ENCODE measurements at regions not wholly inside any gene's neighbourhood (a gene's known extent, or its start where the extent isn't known, plus 50 kb on each side); places are given as distances from the start of the nearest gene placed in this dataset.
"Not testable (repeated sequence)": the region's sequence is repeated elsewhere in the genome, so short reads cannot be mapped to it uniquely, and the experiment has no call there.

DNA sequence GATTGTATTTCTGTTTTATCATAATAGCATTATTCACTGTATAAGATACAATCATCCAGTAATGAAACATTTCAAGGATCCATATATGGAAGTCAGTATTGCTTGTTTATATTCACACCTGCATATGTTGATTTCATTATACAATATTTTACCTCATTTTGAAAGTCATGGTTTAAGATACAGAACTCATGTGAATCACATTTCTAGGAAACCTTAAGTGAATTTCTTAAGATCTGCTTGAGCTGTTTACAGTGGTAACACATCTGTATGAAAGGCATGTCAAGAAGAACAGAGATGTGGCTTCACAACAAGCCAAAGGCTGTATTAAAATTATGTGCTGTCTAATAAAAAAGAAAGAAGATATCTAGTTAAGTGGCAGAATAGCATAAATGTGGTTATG lies 153.2 kb upstream of the METTL14 start:
- H3K79me2 ChIP-seq (ENCODE audit: insufficient read depth, low read length); H3K4me2 ChIP-seq (ENCODE audit: insufficient read depth, low read length); H3K4me1 ChIP-seq (ENCODE audit: insufficient read depth, low read length); H3K27ac ChIP-seq (ENCODE audit: low read length); H3K9ac ChIP-seq (ENCODE audit: low read depth, low read length); DNase-seq; H2AFZ ChIP-seq (ENCODE audit: low read depth, low read length); H4K20me1 ChIP-seq (ENCODE audit: insufficient read depth, low read length); H3K9me3 ChIP-seq (ENCODE audit: insufficient read depth, low read length, severe bottlenecking); H3K27me3 ChIP-seq (ENCODE audit: insufficient read depth, low read length, poor library complexity); H3K4me3 ChIP-seq (ENCODE audit: low read depth in 1 of 2, low read length in 2 of 2); ATAC-seq (ENCODE audit: insufficient read depth, low read depth); H3K36me3 ChIP-seq (ENCODE audit: insufficient read depth, low read length): not testable (repeated sequence)

- not testable (repeated sequence) for ATAC-seq (ENCODE audit: insufficient read depth, low read depth); H3K36me3 ChIP-seq (ENCODE audit: insufficient read depth, low read length); H3K9ac ChIP-seq (ENCODE audit: low read depth, low read length)
Measured at GRCh38 chr4:118535788-118536187, 149.4 kb upstream of the METTL14 start.

DNA sequence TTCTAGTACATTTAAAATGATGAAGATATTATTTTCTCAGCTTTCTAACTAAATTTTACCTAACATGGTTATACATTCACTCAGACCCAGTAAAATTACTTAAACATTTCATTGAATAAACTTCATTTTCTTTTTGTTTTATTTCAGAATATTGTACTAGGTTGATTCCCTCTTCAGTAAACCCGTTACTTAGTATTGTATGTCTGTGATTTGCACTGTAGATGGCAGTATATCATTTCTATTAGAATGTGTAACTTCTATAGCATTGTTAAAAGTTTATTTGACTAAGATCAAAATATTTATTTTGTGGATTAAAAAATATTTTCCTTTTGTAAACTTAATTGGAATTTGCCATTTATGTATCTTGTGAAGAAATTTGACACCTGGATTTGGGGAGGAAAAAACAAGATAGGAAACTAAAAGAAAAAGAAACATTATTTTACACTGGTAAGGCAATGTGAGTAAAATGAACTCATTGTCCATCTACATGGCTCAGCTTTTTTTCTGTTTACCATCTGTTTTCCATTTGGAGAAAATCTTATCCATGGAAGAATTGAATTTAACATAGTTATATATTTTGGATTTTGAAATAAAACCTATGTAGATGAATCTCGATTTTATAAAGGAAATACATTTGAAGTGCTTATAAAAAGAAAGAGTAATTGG lies 145.6 kb upstream of the METTL14 start:
- TF ChIP-seq, protein P1, sequence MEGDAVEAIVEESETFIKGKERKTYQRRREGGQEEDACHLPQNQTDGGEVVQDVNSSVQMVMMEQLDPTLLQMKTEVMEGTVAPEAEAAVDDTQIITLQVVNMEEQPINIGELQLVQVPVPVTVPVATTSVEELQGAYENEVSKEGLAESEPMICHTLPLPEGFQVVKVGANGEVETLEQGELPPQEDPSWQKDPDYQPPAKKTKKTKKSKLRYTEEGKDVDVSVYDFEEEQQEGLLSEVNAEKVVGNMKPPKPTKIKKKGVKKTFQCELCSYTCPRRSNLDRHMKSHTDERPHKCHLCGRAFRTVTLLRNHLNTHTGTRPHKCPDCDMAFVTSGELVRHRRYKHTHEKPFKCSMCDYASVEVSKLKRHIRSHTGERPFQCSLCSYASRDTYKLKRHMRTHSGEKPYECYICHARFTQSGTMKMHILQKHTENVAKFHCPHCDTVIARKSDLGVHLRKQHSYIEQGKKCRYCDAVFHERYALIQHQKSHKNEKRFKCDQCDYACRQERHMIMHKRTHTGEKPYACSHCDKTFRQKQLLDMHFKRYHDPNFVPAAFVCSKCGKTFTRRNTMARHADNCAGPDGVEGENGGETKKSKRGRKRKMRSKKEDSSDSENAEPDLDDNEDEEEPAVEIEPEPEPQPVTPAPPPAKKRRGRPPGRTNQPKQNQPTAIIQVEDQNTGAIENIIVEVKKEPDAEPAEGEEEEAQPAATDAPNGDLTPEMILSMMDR (IDR thresholded peaks at IDR 0.05; ENCODE audit: borderline replicate concordance, extremely low read depth, low read length, poor library complexity, severe bottlenecking): peak; percentile 52
- ATAC-seq (ENCODE audit: insufficient read depth, low read depth): peak; percentile 57; the same call in 1 of the 3 replicates
- not testable (repeated sequence) for H3K36me3 ChIP-seq (ENCODE audit: insufficient read depth, low read length); H3K27ac ChIP-seq (ENCODE audit: low read length); DNase-seq; H3K4me3 ChIP-seq (ENCODE audit: low read depth in 1 of 2, low read length in 2 of 2); H3K4me2 ChIP-seq (ENCODE audit: insufficient read depth, low read length); H3K9ac ChIP-seq (ENCODE audit: low read depth, low read length); H3K9me3 ChIP-seq (ENCODE audit: insufficient read depth, low read length, severe bottlenecking); H2AFZ ChIP-seq (ENCODE audit: low read depth, low read length); H3K4me1 ChIP-seq (ENCODE audit: insufficient read depth, low read length); H4K20me1 ChIP-seq (ENCODE audit: insufficient read depth, low read length); H3K27me3 ChIP-seq (ENCODE audit: insufficient read depth, low read length, poor library complexity); H3K79me2 ChIP-seq (ENCODE audit: insufficient read depth, low read length)

More at GRCh38 chr4:118535788-118536187, 149.4 kb upstream of the METTL14 start:
- H3K27me3 ChIP-seq (ENCODE audit: insufficient read depth, low read length, poor library complexity); H3K4me1 ChIP-seq (ENCODE audit: insufficient read depth, low read length); H3K9me3 ChIP-seq (ENCODE audit: insufficient read depth, low read length, severe bottlenecking); DNase-seq; H3K27ac ChIP-seq (ENCODE audit: low read length); H3K79me2 ChIP-seq (ENCODE audit: insufficient read depth, low read length); H3K4me3 ChIP-seq (ENCODE audit: low read depth in 1 of 2, low read length in 2 of 2); H3K4me2 ChIP-seq (ENCODE audit: insufficient read depth, low read length); H2AFZ ChIP-seq (ENCODE audit: low read depth, low read length); H4K20me1 ChIP-seq (ENCODE audit: insufficient read depth, low read length): not testable (repeated sequence)

GRCh38 chr4:118556576-118556975 lies 128.6 kb upstream of the METTL14 start:
- ATAC-seq (ENCODE audit: insufficient read depth, low read depth); H3K27ac ChIP-seq (ENCODE audit: low read length); H4K20me1 ChIP-seq (ENCODE audit: insufficient read depth, low read length): not testable (repeated sequence)

DNA sequence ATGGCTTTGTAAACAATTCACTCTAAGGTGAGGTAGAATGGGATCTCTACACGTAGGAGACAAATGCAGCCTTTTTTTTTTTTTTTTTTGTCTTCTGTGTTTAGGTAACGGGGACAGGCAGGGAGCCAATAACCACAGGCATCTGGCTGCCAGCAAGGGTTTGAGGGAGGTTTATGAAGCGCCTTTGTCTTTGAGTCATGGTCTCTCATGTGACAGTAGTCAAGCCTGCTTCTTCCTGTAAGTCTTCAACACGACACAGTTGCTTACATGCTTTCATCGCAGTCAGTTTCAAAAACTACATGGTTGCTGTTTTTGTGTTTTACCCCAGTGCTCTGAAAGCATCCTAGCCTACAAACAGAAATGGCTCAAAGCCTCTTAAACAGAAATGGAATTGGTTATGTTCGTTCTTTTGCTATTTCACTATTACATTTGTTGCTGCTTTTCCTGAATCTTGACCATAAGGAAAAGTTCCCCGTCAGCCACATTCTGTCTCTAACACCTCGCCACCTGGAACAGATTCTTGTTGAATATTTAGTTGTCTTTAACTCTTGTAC lies 127.8 kb upstream of the METTL14 start:
- DNase-seq: peak; percentile 44

More at GRCh38 chr4:118556576-118556975, 128.6 kb upstream of the METTL14 start:
- not testable (repeated sequence) for H3K27me3 ChIP-seq (ENCODE audit: insufficient read depth, low read length, poor library complexity); DNase-seq; H3K9me3 ChIP-seq (ENCODE audit: insufficient read depth, low read length, severe bottlenecking); H2AFZ ChIP-seq (ENCODE audit: low read depth, low read length); H3K9ac ChIP-seq (ENCODE audit: low read depth, low read length); H3K36me3 ChIP-seq (ENCODE audit: insufficient read depth, low read length); H3K4me1 ChIP-seq (ENCODE audit: insufficient read depth, low read length); H3K4me3 ChIP-seq (ENCODE audit: low read depth in 1 of 2, low read length in 2 of 2); H3K4me2 ChIP-seq (ENCODE audit: insufficient read depth, low read length); H3K79me2 ChIP-seq (ENCODE audit: insufficient read depth, low read length)

GRCh38 chr4:118558188-118558587 lies 127.0 kb upstream of the METTL14 start:
- not testable (repeated sequence) for H2AFZ ChIP-seq (ENCODE audit: low read depth, low read length); H3K36me3 ChIP-seq (ENCODE audit: insufficient read depth, low read length); H3K4me2 ChIP-seq (ENCODE audit: insufficient read depth, low read length); H3K27me3 ChIP-seq (ENCODE audit: insufficient read depth, low read length, poor library complexity); H3K4me3 ChIP-seq (ENCODE audit: low read depth in 1 of 2, low read length in 2 of 2); H3K79me2 ChIP-seq (ENCODE audit: insufficient read depth, low read length); H3K9me3 ChIP-seq (ENCODE audit: insufficient read depth, low read length, severe bottlenecking); H3K9ac ChIP-seq (ENCODE audit: low read depth, low read length); H3K4me1 ChIP-seq (ENCODE audit: insufficient read depth, low read length); H4K20me1 ChIP-seq (ENCODE audit: insufficient read depth, low read length); DNase-seq; H3K27ac ChIP-seq (ENCODE audit: low read length); ATAC-seq (ENCODE audit: insufficient read depth, low read depth)

More for the DNA sequence above, 127.8 kb upstream of the METTL14 start:
- Histone ChIP-seq H4K20me1 (ENCODE audit: insufficient read depth, low read length) (no peaks in the 10 kb centered on the region), H3K27me3 (ENCODE audit: insufficient read depth, low read length, poor library complexity) (no peaks in the 10 kb centered on the region), H3K27ac (ENCODE audit: low read length) (no peak overlapping the region), H3K4me3 (ENCODE audit: low read depth in 1 of 2, low read length in 2 of 2) (no peak overlapping the region), H3K36me3 (ENCODE audit: insufficient read depth, low read length) (no peaks in the 10 kb centered on the region), H2AFZ (ENCODE audit: low read depth, low read length) (no peak overlapping the region), H3K4me2 (ENCODE audit: insufficient read depth, low read length) (no peak overlapping the region), H3K9ac (ENCODE audit: low read depth, low read length) (no peak overlapping the region), H3K79me2 (ENCODE audit: insufficient read depth, low read length) (no peaks in the 10 kb centered on the region), H3K4me1 (ENCODE audit: insufficient read depth, low read length) (0 out of 2 replicates have a peak, but pooled peaks cover 2% of the 10 kb centered on the region), H3K9me3 (ENCODE audit: insufficient read depth, low read length, severe bottlenecking) (no peaks in the 10 kb centered on the region)
- TF ChIP-seq, protein P1 (IDR thresholded peaks at IDR 0.05; ENCODE audit: borderline replicate concordance, extremely low read depth, low read length, poor library complexity, severe bottlenecking): no peak
- no peak for TF ChIP-seq EZH2 (IDR thresholded peaks at IDR 0.05; ENCODE audit: borderline replicate concordance, low read depth, low read length, severe bottlenecking)
- peak; percentile 77 for ATAC-seq (ENCODE audit: insufficient read depth, low read depth)
